ES-I3 (cell line): ENCODE measurements at regions not wholly inside any gene's neighbourhood (a gene's known extent, or its start where the extent isn't known, plus 50 kb on each side); places are given as distances from the start of the nearest gene placed in this dataset.

Experiments used
- H3K36me3 ChIP-seq: 2 replicates; pipeline ENCODE4 v1.6.1; 2013; ENCODE audit warnings: mild to moderate bottlenecking, low read length, control low read depth, moderate library complexity; ENCODE audit not compliant: insufficient read depth
- H3K4me1 ChIP-seq: 2 replicates; pipeline ENCODE4 v1.6.1; 2013; ENCODE audit warnings: mild to moderate bottlenecking, control low read depth, low read length; ENCODE audit not compliant: insufficient read depth
- H3K9ac ChIP-seq: 2 replicates; pipeline ENCODE4 v1.6.1; 2013; ENCODE audit warnings: low read depth, mild to moderate bottlenecking, low read length, moderate library complexity
- H3K9me3 ChIP-seq: 2 replicates; pipeline ENCODE4 v1.6.1; 2013; ENCODE audit warnings: mild to moderate bottlenecking, low read length, moderate library complexity; ENCODE audit not compliant: control insufficient read depth, insufficient read depth

GRCh38 chr3:118578559-118578958 lies 456.1 kb downstream of the IGSF11 start:
- 0 out of 2 replicates have a peak, but pooled peaks cover 4% of the 10 kb centered on the region for H3K4me1 ChIP-seq
- H3K36me3 ChIP-seq = no peaks in the 10 kb centered on the region
- H3K9me3 ChIP-seq = no peaks in the 10 kb centered on the region; the same call in 1 of the 2 replicates
- no peak overlapping the region for H3K9ac ChIP-seq

- H3K9ac ChIP-seq = no peak overlapping the region
- no peaks in the 10 kb centered on the region for H3K36me3 ChIP-seq
- H3K9me3 ChIP-seq = peaks cover 3% of the 10 kb centered on the region
- no peaks in the 10 kb centered on the region for H3K4me1 ChIP-seq
These were observed 447.5 kb downstream of the IGSF11 start for GRCh38 chr3:118587037-118587741.

GRCh38 chr3:118587847-118588246 lies 446.8 kb downstream of the IGSF11 start:
- Histone ChIP-seq H3K9ac (no peak overlapping the region), H3K36me3 (no peaks in the 10 kb centered on the region), H3K9me3 (peaks cover 6% of the 10 kb centered on the region), H3K4me1 (no peaks in the 10 kb centered on the region)

- no peaks in the 10 kb centered on the region for H3K36me3 ChIP-seq
- H3K4me1 ChIP-seq = no peaks in the 10 kb centered on the region
- no peak overlapping the region for H3K9ac ChIP-seq
- peaks cover 12% of the 10 kb centered on the region for H3K9me3 ChIP-seq
These were observed 441.4 kb downstream of the IGSF11 start for GRCh38 chr3:118593277-118593670.

- no peak overlapping the region for H3K9ac ChIP-seq
- no peaks in the 10 kb centered on the region for H3K4me1 ChIP-seq
- peaks cover 9% of the 10 kb centered on the region for H3K9me3 ChIP-seq
- H3K36me3 ChIP-seq = no peaks in the 10 kb centered on the region
These were observed 437.5 kb downstream of the IGSF11 start for GRCh38 chr3:118597184-118597583.

GRCh38 chr3:118607915-118608820 lies 426.5 kb downstream of the IGSF11 start:
- H3K9me3 ChIP-seq = 0 out of 2 replicates have a peak, but pooled peaks cover 3% of the 10 kb centered on the region
- H3K9ac ChIP-seq = no peak overlapping the region
- no peaks in the 10 kb centered on the region for H3K4me1 ChIP-seq
- H3K36me3 ChIP-seq = no peaks in the 10 kb centered on the region

GRCh38 chr3:118618247-118619040 lies 416.2 kb downstream of the IGSF11 start:
- no peaks in the 10 kb centered on the region for H3K9me3 ChIP-seq
- H3K4me1 ChIP-seq = no peaks in the 10 kb centered on the region
- H3K36me3 ChIP-seq = no peaks in the 10 kb centered on the region
- no peak overlapping the region for H3K9ac ChIP-seq

DNA sequence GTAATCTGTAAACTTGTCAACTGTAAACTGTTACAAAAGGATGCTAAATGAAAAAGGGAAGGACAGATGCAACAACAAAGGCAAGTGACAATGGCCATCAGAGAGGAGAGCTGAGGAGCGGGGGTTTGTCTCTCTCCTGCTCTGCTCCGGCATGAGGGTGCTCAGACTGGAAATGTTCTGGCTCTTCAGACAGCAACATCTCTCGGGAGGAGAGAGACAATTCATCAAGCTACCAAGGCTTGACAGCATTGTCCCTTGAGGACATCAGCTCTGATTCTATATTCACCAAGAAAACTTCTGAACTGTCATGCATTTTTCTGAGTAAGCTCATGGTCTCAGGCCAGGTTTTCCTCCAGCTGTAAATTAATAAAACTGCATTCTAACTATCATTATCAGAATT lies 408.2 kb downstream of the IGSF11 start:
- Histone ChIP-seq H3K4me1 (no peaks in the 10 kb centered on the region), H3K9me3 (no peaks in the 10 kb centered on the region), H3K9ac (no peak overlapping the region), H3K36me3 (no peaks in the 10 kb centered on the region)

GRCh38 chr3:118628704-118629341 lies 405.8 kb downstream of the IGSF11 start:
- Histone ChIP-seq H3K4me1 (no peaks in the 10 kb centered on the region), H3K36me3 (no peaks in the 10 kb centered on the region), H3K9ac (no peak overlapping the region), H3K9me3 (no peaks in the 10 kb centered on the region)

DNA sequence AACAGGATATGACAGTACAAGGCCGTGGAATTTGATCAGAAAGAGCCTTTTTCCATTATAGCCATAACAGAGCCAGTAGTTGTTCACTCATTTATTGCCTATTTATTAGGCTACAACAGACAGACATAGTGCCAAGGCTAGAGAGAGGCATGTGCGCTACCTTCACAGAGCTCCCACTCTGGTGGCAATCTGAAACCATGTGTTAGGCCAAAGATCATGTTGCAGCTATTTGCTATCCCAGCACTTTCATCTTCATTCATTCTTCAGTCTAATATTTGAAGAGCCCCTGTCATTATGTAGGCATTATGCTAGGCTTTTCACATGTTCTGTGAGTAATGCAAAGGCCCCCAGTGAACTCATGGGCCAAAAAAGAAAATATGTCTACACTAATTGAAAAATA lies 404.8 kb downstream of the IGSF11 start:
- no peaks in the 10 kb centered on the region for H3K36me3 ChIP-seq
- H3K4me1 ChIP-seq = no peaks in the 10 kb centered on the region
- no peak overlapping the region for H3K9ac ChIP-seq
- H3K9me3 ChIP-seq = no peaks in the 10 kb centered on the region

- H3K9ac ChIP-seq = no peak overlapping the region
- no peaks in the 10 kb centered on the region for H3K4me1 ChIP-seq
- H3K36me3 ChIP-seq = no peaks in the 10 kb centered on the region
These were observed 398.9 kb downstream of the IGSF11 start for GRCh38 chr3:118635711-118636110.

GRCh38 chr3:118636841-118637240 lies 397.8 kb downstream of the IGSF11 start:
- Histone ChIP-seq H3K9ac (no peak overlapping the region), H3K36me3 (no peaks in the 10 kb centered on the region), H3K4me1 (no peaks in the 10 kb centered on the region), H3K9me3 (no peaks in the 10 kb centered on the region)

More at GRCh38 chr3:118635711-118636110, 398.9 kb downstream of the IGSF11 start:
- H3K9me3 ChIP-seq = no peaks in the 10 kb centered on the region

DNA sequence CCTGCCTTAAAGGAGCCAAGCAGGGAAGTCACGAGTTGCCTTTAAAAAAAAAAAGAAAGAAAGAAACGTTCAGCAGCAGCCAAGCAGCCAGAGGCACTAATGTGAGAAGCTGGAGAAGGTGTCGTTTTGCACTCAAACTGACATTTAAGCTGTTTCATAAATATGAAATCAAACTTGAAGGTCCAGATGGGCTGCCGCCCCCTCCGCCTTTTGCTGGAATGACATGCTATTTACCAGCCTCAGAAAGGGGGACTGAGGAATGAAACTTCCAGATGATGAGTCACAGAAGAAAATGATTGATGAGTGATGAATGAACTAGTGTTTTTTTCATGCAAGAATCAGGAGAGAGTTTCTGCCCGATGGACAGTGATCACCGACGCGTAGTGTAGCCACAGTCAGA lies 396.8 kb downstream of the IGSF11 start:
- Histone ChIP-seq H3K36me3 (no peaks in the 10 kb centered on the region), H3K4me1 (no peaks in the 10 kb centered on the region), H3K9me3 (no peaks in the 10 kb centered on the region), H3K9ac (no peak overlapping the region)

DNA sequence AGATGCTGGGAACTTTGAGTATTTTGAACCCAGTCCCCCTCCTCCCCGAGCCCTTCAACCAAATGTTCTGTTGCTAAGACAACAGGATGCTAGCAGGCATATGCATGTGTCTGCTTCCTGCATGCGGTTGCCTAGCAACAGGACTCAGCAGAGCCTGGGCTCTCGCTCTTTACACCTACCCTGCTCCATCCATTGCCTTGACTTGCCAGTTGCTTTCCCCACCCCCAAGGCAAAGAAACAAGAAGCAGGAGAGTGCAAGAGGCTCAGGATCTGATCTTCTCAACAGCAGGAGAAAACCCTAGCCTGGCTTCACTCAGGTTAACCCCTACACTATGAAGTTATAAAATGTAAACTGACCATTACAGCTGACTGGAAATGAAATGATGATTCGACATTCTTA lies 393.0 kb downstream of the IGSF11 start:
- no peaks in the 10 kb centered on the region for H3K36me3 ChIP-seq
- no peak overlapping the region for H3K9ac ChIP-seq

More for the DNA sequence above, 393.0 kb downstream of the IGSF11 start:
- no peaks in the 10 kb centered on the region for H3K4me1 ChIP-seq
- H3K9me3 ChIP-seq = no peaks in the 10 kb centered on the region
